ENCODE measurements at regions not wholly inside any gene's neighbourhood (a gene's known extent, or its start where the extent isn't known, plus 50 kb on each side); places are given as distances from the start of the nearest gene placed in this dataset.
"Not testable (repeated sequence)": the region's sequence is repeated elsewhere in the genome, so short reads cannot be mapped to it uniquely, and the experiment has no call there.

- no peak for TF ChIP-seq GTF2F1 (IDR thresholded peaks at IDR 0.05; ENCODE audit: borderline replicate concordance, low read depth, low read length)
- no peak for TF ChIP-seq KDM1A (IDR thresholded peaks at IDR 0.05; ENCODE audit: borderline replicate concordance, low read length)
Measured at GRCh38 chr2:167783261-167784083, 463.9 kb downstream of the STK39 start (continued).

- H4K5ac ChIP-seq (ENCODE audit: insufficient read length, low read depth, low read length); H4K20me1 ChIP-seq (replicated peaks in 1 of 2; ENCODE audit: control insufficient read depth in 1 of 2, insufficient read depth in 2 of 2, low read length in 2 of 2): not testable (repeated sequence)
Measured at GRCh38 chr2:167781629-167782028, 465.8 kb downstream of the STK39 start.

More at GRCh38 chr2:167781629-167782028, 465.8 kb downstream of the STK39 start:
- H3K23me2 ChIP-seq (ENCODE audit: low read depth, low read length); H2BK15ac ChIP-seq (ENCODE audit: low read length); H3K27me3 ChIP-seq (replicated peaks in 1 of 4; ENCODE audit: control insufficient read depth in 3 of 4, extremely low read depth in 1 of 4, insufficient read depth in 3 of 4, low read length in 3 of 4); H2AFZ ChIP-seq (ENCODE audit: low read length); H3K14ac ChIP-seq (ENCODE audit: insufficient read length); H2AK5ac ChIP-seq (ENCODE audit: low read depth, low read length); H3K4me3 ChIP-seq (ENCODE audit: extremely low read depth in 1 of 4, insufficient read depth in 2 of 4, low read depth in 3 of 4, low read length in 4 of 4); H3K9me3 ChIP-seq (ENCODE audit: insufficient read depth in 2 of 2, low read depth in 1 of 2, low read length in 1 of 2); H2BK20ac ChIP-seq (ENCODE audit: low read length); H3K27ac ChIP-seq (ENCODE audit: low read depth, low read length); H3K36me3 ChIP-seq (ENCODE audit: control insufficient read depth in 2 of 4, insufficient read depth in 4 of 4, low read length in 3 of 4); H3K4me2 ChIP-seq (ENCODE audit: insufficient read depth in 1 of 2, low read depth in 2 of 2, low read length in 2 of 2); H3K79me2 ChIP-seq (ENCODE audit: control insufficient read depth in 1 of 2, insufficient read depth in 2 of 2, low read length in 2 of 2); H2BK12ac ChIP-seq (ENCODE audit: low read depth, low read length); H3K79me1 ChIP-seq (ENCODE audit: low read depth, low read length); H3K56ac ChIP-seq (replicated peaks; ENCODE audit: insufficient read length, low read depth, low read length); H4K91ac ChIP-seq (replicated peaks; ENCODE audit: insufficient read length, low read length); H3K18ac ChIP-seq (ENCODE audit: extremely low read depth, low read length); POLR2A ChIA-PET (ENCODE audit: partially characterized antibody); FAIRE-seq; H2BK120ac ChIP-seq (replicated peaks; ENCODE audit: low read depth, low read length); H3K9ac ChIP-seq (replicated peaks in 1 of 4; ENCODE audit: extremely low read depth in 1 of 4, low read depth in 3 of 4, low read length in 3 of 4); H3K23ac ChIP-seq (ENCODE audit: insufficient read length); H4K8ac ChIP-seq (ENCODE audit: extremely low read depth, insufficient read depth, low read length); DNase-seq (ENCODE audit: low read depth in 1 of 2, low spot score in 2 of 2); H2BK5ac ChIP-seq (ENCODE audit: low read depth, low read length); H3K4ac ChIP-seq (replicated peaks; ENCODE audit: insufficient read length, low read depth, low read length): not testable (repeated sequence)
- CTCF ChIA-PET (ENCODE audit: partially characterized antibody): interaction anchor here (1.0 to 2.4 kb wide), 3 partner anchors 22 to 63 kb away, joined by 3 to 9 read pairs (median 3); no protein-coding TSS in a partner anchor
- 93% methylated on average over 7 of the region's 8 CpGs; no CpG with 5 or more reads in 1 of the 2 experiments for WGBS, 2 experiments (ENCODE audit: extremely low coverage in 1 of 2, insufficient coverage in 1 of 2, insufficient read length in 1 of 2, insufficient replicate concordance in 2 of 2, low coverage in 1 of 2, low lambda C conversion rate in 2 of 2, missing lambda C conversion rate in 1 of 2)
- H3K4me1 ChIP-seq (replicated peaks in 1 of 4; ENCODE audit: control insufficient read depth in 3 of 4, insufficient read depth in 4 of 4, low read length in 3 of 4): peaks cover 3 to 21% (median 12%) of the 10 kb centered on the region in 4 experiments
